ENCODE measurements at regions not wholly inside any gene's neighbourhood (a gene's known extent, or its start where the extent isn't known, plus 50 kb on each side); places are given as distances from the start of the nearest gene placed in this dataset.

GRCh38 chr1:198018529-198018928 lies 101.4 kb downstream of the LHX9 start:
- TF ChIP-seq EZH2 (IDR thresholded peaks at IDR 0.05; ENCODE audit: borderline replicate concordance, low read depth, low read length, severe bottlenecking) (no peak), CTCF (IDR thresholded peaks at IDR 0.05; ENCODE audit: borderline replicate concordance, extremely low read depth, low read length, poor library complexity, severe bottlenecking) (no peak)

Measured in DND-41 (cell line).